Fibroblast of skin of scalp (primary cell): ENCODE measurements at regions not wholly inside any gene's neighbourhood (a gene's known extent, or its start where the extent isn't known, plus 50 kb on each side); places are given as distances from the start of the nearest gene placed in this dataset.
A peak's percentile ranks its signal among the peaks of the same experiment; 100 is the strongest.
"Not testable (repeated sequence)": the region's sequence is repeated elsewhere in the genome, so short reads cannot be mapped to it uniquely, and the experiment has no call there.

ENCODE experiments used
- DNase-seq: peaks from one replicate; pipeline ENCODE4 v3.0.0-alpha.2; 2013

- no peak for DNase-seq
Measured at GRCh38 chr1:70490153-70490552, 79.1 kb downstream of the CTH start.

GRCh38 chr1:70495370-70495769 lies 84.3 kb downstream of the CTH start:
- DNase-seq = no peak

GRCh38 chr1:70496181-70496580 lies 85.1 kb downstream of the CTH start:
- no peak for DNase-seq

- DNase-seq = no peak
Measured at GRCh38 chr1:70497152-70497551, 86.1 kb downstream of the CTH start.

GRCh38 chr1:70498666-70499065 lies 87.6 kb downstream of the CTH start:
- no peak for DNase-seq

GRCh38 chr1:70499695-70500094 lies 88.6 kb downstream of the CTH start:
- DNase-seq = no peak

GRCh38 chr1:70503358-70503757 lies 92.3 kb downstream of the CTH start:
- peak; percentile 55 for DNase-seq

- peak; percentile 68 for DNase-seq
Measured at GRCh38 chr1:70504176-70504820, 93.2 kb downstream of the CTH start.

GRCh38 chr1:70504821-70505193 lies 93.7 kb downstream of the CTH start:
- peak; percentile 93 for DNase-seq

GRCh38 chr1:70507991-70508390 lies 96.9 kb downstream of the CTH start:
- DNase-seq = not testable (repeated sequence)

- DNase-seq = peak; percentile 94
Measured at GRCh38 chr1:70509996-70510876, 99.2 kb downstream of the CTH start.

- no peak for DNase-seq
Measured at GRCh38 chr1:70517444-70517843, 106.4 kb downstream of the CTH start.

- DNase-seq = no peak
Measured at GRCh38 chr1:70518106-70518505, 107.0 kb downstream of the CTH start.

- peak; percentile 46 for DNase-seq
Measured at GRCh38 chr1:70528590-70529333, 117.7 kb downstream of the CTH start.

GRCh38 chr1:70536708-70537366 lies 125.8 kb downstream of the CTH start:
- DNase-seq = peak; percentile 79

GRCh38 chr1:70537788-70538187 lies 126.7 kb downstream of the CTH start:
- DNase-seq = no peak

- no peak for DNase-seq
Measured at GRCh38 chr1:70542030-70542429, 131.0 kb downstream of the CTH start.

GRCh38 chr1:70542856-70543255 lies 131.8 kb downstream of the CTH start:
- DNase-seq = no peak

- no peak for DNase-seq
Measured at GRCh38 chr1:70546726-70547125, 135.7 kb downstream of the CTH start.

- DNase-seq = no peak
Measured at GRCh38 chr1:70552662-70553566, 141.8 kb downstream of the CTH start.

- no peak for DNase-seq
Measured at GRCh38 chr1:70553567-70553956, 142.5 kb downstream of the CTH start.

- DNase-seq = no peak
Measured at GRCh38 chr1:70554341-70554740, 143.3 kb downstream of the CTH start.
